PFSK-1 (cell line): ENCODE measurements at regions not wholly inside any gene's neighbourhood (a gene's known extent, or its start where the extent isn't known, plus 50 kb on each side); places are given as distances from the start of the nearest gene placed in this dataset.

Experiments used
- FOXP2 ChIP-seq: optimal IDR thresholded peaks from 2 replicates; pipeline ENCODE3; 2011; ENCODE audit warnings: borderline replicate concordance, control low read depth, inconsistent platforms; ENCODE audit not compliant: insufficient read depth; ENCODE audit errors: extremely low read length, extremely low read depth
- POLR2AphosphoS5 ChIP-seq: IDR thresholded peaks from 2 replicates; pipeline ENCODE4 v1.6.1; 2012; ENCODE audit warnings: low read depth, mild to moderate bottlenecking, control low read depth, low read length, moderate library complexity
- TAF1 ChIP-seq: IDR thresholded peaks from 2 replicates; pipeline ENCODE4 v1.6.1; 2012; ENCODE audit warnings: low read length, control low read depth, borderline replicate concordance; ENCODE audit not compliant: insufficient read depth
- TF ChIP-seq, protein P1 (sequence below), 2 experiments: IDR thresholded peaks; 2 replicates each; pipeline versions ENCODE4 v1.6.1 to v1.8.0; 2011 to 2012; ENCODE audit warnings: low read depth in 2 of 2, low read length in 2 of 2, control low read depth in 1 of 2, inconsistent platforms in 1 of 2, mild to moderate bottlenecking in 1 of 2, moderate library complexity in 1 of 2; ENCODE audit not compliant: insufficient read depth in 1 of 2

DNA sequence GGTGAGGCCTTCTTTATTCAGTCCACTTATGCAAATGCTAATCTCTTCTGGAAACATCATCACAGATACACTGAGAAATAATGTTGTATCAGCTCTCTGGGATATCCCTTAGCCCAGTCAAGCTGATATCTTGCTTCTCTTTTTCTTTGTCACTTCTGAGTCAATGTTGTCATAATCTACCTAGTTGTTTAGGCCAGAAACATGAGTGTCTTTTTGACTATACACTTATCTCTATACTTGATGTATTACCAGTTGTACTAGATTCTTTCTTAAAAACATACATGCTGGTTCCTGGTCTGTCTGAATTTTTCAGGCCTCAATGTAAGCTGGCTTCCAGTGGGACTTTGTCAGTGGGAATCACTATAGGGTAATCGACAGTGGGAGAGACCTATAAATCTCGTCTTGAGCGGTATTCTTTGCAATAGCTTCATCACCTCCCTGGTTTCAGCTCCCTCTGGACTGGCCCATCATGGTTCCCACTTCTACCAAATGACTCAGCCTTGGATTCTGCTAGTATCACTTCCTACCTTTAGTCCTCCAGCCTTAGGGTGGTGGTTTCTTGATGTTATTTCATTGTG is 135.2 kb upstream of the CYYR1 start:
- no peak for TF ChIP-seq POLR2AphosphoS5
- TF ChIP-seq FOXP2, result no peak
- no peak for TF ChIP-seq TAF1
- TF ChIP-seq, protein P1, sequence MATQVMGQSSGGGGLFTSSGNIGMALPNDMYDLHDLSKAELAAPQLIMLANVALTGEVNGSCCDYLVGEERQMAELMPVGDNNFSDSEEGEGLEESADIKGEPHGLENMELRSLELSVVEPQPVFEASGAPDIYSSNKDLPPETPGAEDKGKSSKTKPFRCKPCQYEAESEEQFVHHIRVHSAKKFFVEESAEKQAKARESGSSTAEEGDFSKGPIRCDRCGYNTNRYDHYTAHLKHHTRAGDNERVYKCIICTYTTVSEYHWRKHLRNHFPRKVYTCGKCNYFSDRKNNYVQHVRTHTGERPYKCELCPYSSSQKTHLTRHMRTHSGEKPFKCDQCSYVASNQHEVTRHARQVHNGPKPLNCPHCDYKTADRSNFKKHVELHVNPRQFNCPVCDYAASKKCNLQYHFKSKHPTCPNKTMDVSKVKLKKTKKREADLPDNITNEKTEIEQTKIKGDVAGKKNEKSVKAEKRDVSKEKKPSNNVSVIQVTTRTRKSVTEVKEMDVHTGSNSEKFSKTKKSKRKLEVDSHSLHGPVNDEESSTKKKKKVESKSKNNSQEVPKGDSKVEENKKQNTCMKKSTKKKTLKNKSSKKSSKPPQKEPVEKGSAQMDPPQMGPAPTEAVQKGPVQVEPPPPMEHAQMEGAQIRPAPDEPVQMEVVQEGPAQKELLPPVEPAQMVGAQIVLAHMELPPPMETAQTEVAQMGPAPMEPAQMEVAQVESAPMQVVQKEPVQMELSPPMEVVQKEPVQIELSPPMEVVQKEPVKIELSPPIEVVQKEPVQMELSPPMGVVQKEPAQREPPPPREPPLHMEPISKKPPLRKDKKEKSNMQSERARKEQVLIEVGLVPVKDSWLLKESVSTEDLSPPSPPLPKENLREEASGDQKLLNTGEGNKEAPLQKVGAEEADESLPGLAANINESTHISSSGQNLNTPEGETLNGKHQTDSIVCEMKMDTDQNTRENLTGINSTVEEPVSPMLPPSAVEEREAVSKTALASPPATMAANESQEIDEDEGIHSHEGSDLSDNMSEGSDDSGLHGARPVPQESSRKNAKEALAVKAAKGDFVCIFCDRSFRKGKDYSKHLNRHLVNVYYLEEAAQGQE (IDR thresholded peaks at IDR 0.05; ENCODE audit: insufficient read depth in 1 of 2, low read depth in 2 of 2, low read length in 2 of 2), result no peak
